GM21367 (cell line): ENCODE measurements at regions not wholly inside any gene's neighbourhood (a gene's known extent, or its start where the extent isn't known, plus 50 kb on each side); places are given as distances from the start of the nearest gene placed in this dataset.
"Not testable (repeated sequence)": the region's sequence is repeated elsewhere in the genome, so short reads cannot be mapped to it uniquely, and the experiment has no call there.

Source experiments
- ATAC-seq: cut with Tn5 transposase; IDR thresholded peaks from one replicate; pipeline ENCODE4 v1.9.1; 2021; ENCODE audit not compliant: unreplicated experiment

DNA sequence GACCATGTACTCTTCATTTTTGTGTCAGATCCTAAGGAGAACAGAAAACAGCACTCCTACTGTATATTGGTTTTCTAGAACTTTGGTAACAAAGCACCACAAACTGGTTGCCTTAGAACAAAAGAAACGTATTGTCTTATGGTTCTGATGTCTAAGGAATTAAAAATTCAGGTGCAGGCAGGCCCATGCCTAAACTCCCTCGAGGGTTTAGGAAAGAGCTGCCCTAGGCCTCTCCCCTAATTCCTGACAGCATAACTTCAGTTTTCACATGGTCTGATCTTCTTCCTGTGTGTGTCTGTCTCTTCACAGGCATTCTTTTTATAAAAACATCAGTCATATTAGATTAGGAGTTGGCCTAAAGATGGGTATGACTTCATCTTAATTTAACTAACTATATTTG is 1093.6 kb downstream of the TECRL start:
- no peak for ATAC-seq

DNA sequence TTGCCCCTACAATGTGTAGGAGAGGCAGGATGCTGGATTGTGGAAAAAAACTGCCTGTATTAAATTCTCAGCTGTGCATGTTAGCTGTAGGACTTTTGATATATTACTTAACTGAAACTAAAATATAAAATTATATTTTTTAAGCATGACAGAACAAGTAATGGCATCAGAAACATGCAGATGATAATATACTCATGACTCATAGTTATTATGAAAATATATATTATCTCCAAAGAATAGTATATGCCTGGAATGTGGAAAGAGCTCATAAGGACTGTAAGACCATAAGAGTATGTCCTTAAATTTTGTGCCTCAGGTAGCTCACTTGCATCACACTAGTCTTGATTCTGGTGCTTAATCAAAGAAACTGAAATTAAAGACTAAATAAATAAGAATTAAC is 1100.6 kb downstream of the TECRL start:
- ATAC-seq = no peak

DNA sequence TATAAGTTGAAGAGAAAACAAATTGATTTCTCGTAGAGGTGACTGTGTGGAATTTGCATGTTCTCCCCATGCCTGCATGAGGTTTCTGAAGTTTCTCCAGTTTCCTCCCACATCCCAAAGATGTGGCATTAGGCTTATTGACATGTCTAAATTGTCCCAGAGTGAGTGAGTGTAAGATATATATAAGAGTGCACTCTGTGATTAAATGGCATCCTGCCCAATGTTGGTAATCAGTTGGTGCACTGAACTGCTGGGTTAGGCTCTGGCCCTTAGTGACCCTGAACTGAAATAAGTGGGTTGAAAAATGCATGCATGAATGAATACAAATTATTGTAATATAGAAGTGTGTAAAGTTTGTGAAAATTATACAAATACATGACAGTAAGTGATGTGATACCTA is 1106.5 kb downstream of the TECRL start:
- no peak for ATAC-seq

DNA sequence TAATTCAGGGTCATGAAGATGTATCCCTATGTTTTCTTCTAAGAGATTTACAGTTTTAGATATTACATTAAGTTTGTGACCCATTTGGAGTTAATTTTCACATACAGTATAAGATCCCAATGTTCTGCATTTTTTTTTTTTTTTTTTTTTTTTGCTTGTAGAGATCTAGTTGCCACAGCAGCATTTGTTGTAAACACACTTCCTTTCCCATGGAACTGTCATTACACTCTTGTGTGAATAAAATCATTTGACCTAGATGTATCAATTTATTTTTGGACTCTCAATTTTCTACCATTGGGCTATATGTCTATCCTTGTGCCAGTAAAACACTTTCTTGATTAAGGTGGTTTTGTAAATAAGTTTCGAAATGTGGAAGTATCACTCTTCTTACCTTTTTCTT is 1107.2 kb downstream of the TECRL start:
- ATAC-seq = no peak

DNA sequence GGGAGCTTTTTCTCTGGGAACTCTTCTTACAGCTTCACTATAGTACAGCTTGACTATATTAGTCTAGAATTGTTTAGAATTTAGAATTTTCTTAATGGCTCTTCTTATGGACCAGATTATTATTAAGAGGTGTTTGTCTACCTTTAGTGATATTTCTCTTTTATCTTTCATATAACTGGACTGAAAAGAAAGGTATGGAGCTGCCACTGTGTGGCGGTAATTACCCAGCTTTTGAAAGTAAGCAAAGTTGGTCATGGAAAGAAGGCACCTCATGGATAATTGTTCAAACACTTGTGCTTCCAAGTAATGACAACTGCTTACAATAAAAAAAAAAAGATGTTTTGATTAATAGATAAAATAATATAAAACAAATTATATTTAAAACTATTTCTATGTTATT is 1112.5 kb downstream of the TECRL start:
- no peak for ATAC-seq

DNA sequence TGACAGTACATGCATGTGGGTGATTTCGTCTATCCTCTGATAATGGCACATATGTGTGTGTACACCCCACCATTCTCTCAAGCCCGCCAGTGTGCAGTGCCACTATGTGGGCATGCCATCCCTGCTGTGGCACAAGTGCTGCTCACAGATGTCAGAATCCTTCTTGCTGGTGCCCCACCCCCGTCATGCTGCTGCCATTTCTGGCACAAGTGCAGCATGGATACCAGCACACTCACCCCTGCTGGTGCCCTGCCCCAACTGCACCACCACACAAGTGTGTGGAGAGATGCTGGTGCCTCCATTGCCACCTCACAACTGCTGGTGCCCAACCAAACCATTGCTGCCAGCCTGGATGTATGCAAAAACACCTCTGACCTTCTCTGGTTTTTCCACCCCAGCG is 1133.8 kb downstream of the TECRL start:
- ATAC-seq = no peak

DNA sequence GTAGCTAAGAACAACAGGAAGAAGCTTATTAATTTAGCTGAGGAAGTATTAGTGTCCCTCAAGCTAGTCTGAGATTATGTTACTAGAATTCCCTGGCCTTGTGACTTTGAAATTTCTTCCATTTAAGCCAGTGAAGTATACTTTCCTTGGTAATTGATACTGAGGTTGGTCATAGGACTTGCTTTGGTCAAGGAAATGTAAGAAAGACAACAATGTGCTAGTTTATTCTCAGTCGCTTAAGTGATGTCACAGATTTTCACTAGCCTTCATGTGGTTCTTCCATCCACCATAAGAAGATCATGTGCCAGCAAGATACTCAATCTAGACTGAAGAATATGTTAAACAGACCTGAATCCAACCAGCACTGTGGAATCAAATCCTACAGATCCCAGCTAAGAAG is 1140.1 kb downstream of the TECRL start:
- no peak for ATAC-seq

DNA sequence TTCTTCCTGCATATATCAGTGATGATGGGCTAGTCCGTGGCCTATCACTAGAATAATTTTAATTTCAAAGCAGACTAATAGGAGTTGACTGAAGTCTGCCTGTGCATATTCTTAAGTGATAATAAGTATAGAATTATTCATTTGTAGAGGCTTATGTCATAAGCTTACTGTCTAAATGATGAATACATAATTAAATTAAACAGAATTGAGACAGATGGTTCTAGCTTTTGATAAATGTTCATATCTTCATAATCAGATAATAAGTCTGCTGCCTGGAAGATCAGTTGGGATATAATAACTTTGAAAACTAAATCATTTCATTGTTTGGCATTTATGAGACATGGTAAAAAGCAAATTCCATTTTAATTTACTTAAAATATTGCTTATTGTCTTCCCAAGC is 1175.6 kb downstream of the TECRL start:
- ATAC-seq = no peak

DNA sequence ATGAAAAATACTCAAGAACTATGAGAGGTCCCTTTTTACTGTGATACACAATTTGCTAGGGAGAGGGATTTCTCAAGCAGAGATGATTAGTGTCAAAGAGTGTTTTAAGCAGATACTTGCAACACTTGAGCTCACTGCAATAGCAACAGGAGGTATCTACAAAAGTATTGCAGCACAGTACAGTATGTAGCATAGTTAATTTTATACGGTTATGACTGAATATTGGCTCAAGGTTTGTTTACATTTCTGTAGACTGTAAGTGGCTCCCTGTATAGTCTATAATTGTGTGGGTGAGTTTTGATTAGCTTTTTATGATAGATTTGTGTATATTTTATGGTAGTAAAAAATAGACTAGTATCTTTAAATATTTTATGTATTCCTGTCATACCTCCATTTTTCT is 1177.2 kb downstream of the TECRL start:
- ATAC-seq = no peak

DNA sequence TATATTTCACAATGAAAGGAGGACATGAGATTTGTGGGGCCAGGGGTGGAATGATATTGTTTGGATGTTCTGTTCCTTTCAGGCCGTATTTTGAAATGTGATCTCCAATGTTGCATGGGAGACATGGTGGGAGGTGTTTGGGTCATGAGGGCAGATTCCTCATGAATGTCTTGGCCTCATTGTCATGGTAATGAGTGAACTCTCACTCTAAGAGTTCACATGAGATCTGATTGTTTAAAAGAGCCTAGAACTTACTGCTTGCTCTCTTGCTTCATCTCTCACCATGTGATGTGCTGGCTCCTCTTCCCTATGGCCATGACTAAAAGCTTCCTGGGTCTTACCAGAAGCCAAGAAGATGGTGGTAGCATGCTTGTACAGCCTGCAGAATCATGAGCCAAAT is 1183.0 kb downstream of the TECRL start:
- no peak for ATAC-seq

DNA sequence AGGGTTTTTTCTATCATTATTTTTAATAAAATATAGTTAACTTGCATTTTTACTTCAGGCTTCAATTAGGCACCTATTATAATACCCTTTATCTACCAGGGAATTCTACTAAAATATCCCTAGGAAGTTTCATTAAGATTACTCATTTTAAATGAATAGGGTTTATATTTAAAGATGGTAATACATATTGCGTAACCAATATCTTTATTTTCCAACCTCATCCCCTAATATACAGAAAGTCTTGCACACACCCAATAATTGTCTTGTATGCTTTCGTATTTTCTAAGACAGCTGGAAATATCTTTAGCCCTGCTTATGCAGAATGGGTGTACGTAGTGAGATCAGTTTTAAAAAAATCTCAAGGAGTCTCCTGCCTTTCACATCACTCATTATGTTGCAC is 1186.8 kb downstream of the TECRL start:
- no peak for ATAC-seq

DNA sequence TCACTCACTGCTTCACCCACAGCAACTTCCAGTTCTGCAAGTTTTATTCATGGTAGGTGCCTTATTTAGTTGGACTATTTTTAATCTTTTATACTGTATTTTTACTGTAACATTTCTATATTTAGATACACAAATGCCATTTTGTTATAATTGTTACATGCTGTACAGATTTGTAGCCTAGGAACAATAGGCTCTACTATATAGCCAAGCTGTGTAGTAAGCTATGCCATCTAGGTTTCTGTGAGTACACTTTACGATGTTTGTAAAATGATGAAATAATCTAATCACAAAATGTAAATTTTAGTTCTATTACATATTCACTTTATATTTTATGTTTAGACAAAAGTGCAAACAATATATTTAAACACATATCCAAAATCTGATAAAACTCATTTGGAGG is 1187.8 kb downstream of the TECRL start:
- no peak for ATAC-seq

DNA sequence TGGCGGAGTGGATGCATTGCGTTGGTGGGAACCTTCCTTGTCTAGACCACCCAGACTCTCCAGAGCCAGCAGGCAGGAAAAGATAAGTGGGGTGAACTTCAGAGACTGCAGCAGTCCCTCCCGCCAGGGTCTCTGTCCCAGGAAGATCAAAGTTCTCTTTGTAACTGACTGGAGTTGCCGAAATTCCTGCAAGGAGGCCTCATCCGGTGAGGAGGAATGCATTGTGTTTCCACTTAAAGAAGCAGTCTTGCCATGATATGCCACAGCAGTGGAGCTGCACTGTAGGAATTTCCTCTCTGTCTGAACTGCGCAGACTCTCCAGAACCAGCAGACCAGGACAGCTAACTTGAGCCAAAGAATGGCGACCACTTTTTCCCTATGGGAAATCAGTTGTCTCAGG is 1190.4 kb downstream of the TECRL start:
- no peak for ATAC-seq

DNA sequence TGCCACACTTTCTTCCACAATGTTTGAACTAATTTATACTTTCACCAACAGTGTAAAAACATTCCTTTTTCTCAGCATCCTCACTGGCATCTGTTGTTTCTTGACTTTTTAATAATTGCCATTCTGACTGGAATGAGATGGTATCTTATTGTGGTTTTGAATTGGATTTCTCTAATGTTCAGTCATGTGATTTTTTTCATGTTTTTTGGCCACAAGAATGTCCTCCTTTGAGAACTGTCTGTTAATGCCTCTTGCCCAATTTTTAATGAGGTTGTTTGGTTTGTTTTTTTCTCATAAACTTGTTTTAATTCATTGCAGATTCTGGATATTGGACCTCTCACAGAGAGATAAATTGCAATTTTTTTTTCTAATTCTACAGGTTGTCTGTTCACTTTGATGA is 1195.2 kb downstream of the TECRL start:
- no peak for ATAC-seq

DNA sequence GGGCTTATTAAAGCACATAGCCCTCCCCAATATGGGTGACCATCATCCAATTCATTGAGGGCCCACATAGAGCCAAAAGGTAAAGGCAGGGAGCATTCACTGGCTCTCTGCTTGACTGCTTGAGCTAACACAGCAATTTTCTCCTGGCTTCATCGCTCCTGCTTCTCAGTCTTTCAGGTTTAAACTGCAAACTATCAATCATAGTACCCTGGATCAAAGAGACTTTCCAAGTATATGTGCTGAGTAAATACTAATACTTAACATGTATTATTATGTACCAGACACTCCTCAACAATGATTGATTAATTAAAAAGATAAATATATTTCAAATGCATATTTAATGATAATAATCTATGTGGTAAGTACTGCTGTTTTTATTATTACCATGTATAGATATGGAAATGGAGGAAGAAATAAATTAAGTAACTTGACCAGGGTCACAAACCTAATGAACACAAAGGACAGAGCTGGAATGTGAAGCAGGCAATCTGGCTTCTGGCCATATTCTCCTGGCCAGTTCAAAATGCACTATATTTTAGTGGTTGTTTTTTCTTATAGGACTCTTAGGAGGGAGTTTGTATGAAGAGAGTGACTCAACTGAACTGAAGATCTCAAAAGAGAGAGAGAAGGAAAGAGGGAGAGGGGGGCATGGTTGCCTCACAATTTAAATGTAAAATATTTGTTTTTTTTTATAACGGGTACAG is 1197.3 kb downstream of the TECRL start:
- no peak for ATAC-seq

DNA sequence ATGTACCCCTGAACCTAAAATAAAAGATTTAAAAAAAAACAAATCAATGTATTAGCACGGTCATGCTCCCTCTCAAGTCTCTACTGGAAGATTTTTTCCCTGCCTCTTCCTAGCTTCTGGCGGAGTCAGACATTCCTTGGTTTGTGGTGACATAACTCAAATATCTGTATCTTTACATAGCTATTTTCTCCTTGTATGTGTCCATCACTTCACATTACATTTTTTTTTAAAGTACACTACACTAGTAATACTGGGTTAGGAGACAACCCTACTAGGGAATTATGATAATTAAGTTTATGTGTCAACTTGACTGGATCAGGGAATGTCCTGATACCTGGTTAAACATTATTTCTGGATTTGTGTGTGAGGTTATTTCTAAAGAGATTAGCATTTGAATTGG is 1197.9 kb downstream of the TECRL start:
- ATAC-seq = no peak

DNA sequence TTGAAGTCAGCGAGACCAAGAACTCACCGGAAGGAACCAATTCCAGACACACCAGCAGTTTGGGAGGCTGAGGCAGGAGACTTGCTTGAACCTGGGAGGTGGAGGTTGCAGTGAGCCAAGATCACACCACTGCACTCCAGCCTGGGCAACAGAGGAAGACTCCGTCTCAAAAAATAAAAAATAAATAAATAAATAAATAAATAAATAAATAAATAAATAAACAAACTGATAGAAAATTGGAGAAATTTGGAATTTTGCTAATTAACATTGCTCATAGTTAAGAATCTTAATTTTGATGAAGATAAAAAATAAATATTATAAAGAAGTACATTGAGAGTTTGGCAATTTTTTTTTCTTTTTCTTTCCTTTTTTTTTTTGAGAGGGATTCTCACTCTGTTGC is 1216.2 kb downstream of the TECRL start:
- ATAC-seq = not testable (repeated sequence)

DNA sequence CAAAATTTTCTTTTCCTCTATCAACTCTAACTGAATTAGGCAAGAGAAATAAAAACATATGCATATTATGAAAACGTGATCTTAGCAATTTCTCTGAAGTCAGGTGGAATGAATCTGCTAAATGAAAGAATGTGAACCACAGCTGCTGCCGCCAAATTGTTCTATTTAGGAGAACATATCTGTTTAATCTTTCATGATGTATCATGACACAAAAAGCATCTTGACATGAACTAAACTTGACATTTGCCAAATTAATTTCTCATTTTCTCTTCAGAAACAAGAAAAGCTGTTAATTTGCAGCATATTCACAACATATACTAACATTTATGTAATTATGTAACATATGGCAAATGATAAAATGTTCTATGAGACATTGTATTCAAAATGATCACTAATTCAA is 1237.9 kb downstream of the TECRL start:
- ATAC-seq = no peak

DNA sequence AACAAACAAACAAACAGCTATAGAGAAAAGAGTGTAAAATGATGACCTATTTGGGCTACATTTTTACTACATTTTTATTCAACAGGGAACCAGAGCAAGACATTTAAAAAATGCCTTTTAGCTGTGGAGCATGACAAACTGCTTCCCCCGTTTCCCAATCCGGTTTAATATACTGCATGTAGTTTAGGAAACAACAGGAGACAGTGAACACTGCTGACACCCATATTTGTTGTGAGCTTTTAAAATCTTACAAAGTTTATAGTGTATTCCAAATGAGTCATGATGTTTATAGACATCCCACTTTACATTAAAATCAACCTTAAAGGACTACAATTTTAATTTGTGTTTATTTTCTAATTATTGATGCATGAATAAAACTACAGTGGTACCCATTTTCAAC is 1238.3 kb downstream of the TECRL start:
- no peak for ATAC-seq

DNA sequence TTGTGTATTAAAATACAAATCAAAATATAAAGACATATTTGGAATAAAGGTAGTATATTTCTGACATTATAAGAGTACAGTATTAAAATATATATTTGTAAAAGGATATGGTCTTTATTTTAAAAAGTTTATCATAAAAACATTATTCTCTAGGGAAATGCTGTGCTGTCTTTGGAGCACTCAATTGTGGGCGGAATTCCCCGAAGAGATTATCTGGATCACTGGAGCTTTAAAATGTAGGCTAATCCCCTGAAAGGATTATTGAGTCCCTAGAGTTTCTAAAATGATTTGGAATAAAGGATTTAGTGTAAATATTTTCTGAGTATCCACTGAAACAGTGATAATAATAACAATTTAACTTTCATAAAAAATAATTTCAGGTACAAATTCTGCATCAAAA is 1239.4 kb downstream of the TECRL start:
- no peak for ATAC-seq

DNA sequence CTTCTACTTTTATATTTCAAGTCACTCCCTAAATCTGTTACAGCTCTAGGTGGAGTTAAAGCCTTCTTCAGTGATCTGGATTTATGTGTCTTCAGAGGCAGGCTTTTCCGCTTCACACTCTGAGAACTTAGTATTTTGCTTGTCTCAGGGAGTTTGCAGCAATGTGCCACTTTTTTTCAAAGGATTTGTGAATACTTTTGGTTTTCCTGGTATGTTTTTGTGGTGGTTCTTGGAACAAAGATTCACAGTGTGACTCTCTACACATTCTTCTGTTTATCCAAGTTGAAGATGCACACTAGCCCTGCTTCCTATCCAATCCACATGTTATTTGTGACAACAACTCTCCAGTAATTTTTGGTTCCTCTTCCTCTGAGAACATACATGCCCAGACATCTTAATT is 1253.7 kb downstream of the TECRL start:
- ATAC-seq = no peak

DNA sequence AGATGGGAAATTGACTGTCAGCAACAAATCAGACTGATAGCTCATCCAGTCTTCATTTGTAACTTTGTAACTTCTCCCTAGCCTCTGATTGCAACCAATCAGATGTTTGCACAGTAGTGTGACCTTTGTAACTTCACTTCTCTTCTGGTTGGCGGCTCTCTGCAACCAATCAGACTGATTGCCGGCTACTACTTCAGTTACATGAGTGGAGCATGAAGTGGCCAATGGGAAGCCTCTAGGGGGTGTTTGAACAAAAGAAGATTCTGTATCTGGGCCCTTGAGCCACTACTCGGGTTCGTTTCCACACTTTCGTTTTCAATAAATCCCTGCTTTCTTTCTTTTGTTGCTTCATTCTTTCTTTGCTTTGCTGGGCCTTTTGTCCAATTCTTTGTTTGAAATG is 1285.8 kb downstream of the TECRL start:
- ATAC-seq = no peak

DNA sequence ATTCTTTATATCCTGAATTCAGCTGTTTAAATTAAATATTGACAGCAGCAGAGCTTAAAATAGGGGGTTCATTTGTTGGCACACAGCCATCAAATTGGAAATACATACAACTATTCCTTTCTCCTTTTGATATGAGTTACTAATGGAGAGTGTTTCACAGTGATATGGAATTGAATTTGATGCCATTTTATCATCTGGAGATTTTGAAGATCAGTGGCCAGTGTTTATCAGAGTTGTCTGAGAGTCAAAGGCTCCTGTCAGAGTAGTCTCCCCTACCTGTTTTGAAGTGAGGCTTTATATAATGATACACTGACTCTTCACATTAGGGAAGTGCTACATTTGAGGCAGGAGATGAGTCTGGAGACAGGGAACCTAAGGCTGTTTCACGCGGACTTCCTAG is 1286.3 kb downstream of the TECRL start:
- no peak for ATAC-seq

DNA sequence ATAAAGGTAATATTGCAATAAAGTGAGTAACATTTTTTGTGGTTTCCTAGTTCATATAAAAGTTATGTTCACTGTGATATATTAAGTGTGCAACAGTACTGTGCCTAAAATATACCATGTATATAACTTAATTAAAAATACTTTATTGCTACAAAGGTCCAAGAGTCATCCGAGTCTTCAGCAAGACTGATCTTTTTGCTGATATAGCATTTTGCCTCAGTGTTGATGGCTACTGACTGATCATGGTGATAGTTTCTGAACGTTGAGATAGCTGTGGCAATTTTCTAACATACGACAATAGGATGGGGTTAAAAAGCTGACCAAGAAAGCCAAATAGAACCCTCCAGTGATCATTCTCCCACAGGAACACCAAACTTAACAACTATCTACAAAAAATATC is 1302.7 kb downstream of the TECRL start:
- no peak for ATAC-seq
